Neutrophil (primary cell): ENCODE measurements at regions not wholly inside any gene's neighbourhood (a gene's known extent, or its start where the extent isn't known, plus 50 kb on each side); places are given as distances from the start of the nearest gene placed in this dataset.

Experiments used
- H3K27ac ChIP-seq: fragments of 200-600 bp; sonication (generic); 2 replicates; pipeline ENCODE4 v1.5.1; 2016; ENCODE audit warnings: mild to moderate bottlenecking, moderate library complexity
- H3K27me3 ChIP-seq: fragments of 200-600 bp; sonication (generic); 2 replicates; pipeline ENCODE4 v1.6.0; 2016; ENCODE audit warnings: mild to moderate bottlenecking
- H3K36me3 ChIP-seq: fragments of 200-600 bp; sonication (generic); 2 replicates; pipeline ENCODE4 v1.5.1; 2017
- H3K4me1 ChIP-seq, 2 experiments: fragments of 200-600 bp in 1 of 2; sonication (generic) in 1 of 2; 1 replicate in 1 of 2; 2 replicates in 1 of 2; pipeline versions ENCODE4 v1.5.1 to v1.6.1; 2013 to 2016; ENCODE audit warnings: low read depth in 1 of 2, low read length in 1 of 2, mild to moderate bottlenecking in 1 of 2, moderate library complexity in 1 of 2; ENCODE audit not compliant: control insufficient read depth in 1 of 2, insufficient read depth in 1 of 2
- H3K4me3 ChIP-seq, 2 experiments: fragments of 200-600 bp in 1 of 2; sonication (generic) in 1 of 2; 1 replicate in 1 of 2; 2 replicates in 1 of 2; pipeline ENCODE4 v1.5.1; 2013 to 2016; ENCODE audit warnings: low read depth in 1 of 2, low read length in 1 of 2, mild to moderate bottlenecking in 1 of 2, moderate library complexity in 1 of 2
- H3K9me3 ChIP-seq: fragments of 200-600 bp; sonication (generic); 2 replicates; pipeline ENCODE4 v1.5.1; 2016
- TF ChIP-seq, protein P1 (sequence below): fragments of 200-600 bp; sonication (generic); IDR thresholded peaks from 2 replicates; pipeline ENCODE4 v1.5.1; 2016; ENCODE audit warnings: antibody characterized with exemption

DNA sequence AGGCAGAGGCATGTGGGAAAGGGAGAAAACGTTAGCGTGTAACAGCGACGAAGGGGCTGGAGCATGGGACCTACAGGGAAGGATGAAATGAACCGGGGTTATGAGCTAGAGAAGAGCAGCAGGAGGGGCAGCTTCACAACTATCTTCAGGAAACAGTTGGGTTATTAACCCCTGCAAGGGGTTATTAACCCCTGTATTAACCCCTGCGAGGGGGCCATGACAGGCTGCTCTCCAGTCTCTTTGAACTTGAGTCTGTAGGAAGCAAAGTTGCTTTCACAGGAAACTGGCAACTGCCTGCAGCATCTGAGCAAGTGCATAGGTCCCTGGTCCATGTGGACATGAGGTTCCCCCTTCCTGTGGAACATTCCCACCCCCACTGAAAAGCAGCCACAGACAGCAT is 119.2 kb upstream of the CRHR1 start:
- Histone ChIP-seq H3K27ac (no peak overlapping the region), H3K4me3 (no peak overlapping the region), H3K36me3 (no peaks in the 10 kb centered on the region), H3K4me1 (no peaks in the 10 kb centered on the region), H3K27me3 (peaks cover 36% of the 10 kb centered on the region), H3K9me3 (no peaks in the 10 kb centered on the region)
- TF ChIP-seq, protein P1, sequence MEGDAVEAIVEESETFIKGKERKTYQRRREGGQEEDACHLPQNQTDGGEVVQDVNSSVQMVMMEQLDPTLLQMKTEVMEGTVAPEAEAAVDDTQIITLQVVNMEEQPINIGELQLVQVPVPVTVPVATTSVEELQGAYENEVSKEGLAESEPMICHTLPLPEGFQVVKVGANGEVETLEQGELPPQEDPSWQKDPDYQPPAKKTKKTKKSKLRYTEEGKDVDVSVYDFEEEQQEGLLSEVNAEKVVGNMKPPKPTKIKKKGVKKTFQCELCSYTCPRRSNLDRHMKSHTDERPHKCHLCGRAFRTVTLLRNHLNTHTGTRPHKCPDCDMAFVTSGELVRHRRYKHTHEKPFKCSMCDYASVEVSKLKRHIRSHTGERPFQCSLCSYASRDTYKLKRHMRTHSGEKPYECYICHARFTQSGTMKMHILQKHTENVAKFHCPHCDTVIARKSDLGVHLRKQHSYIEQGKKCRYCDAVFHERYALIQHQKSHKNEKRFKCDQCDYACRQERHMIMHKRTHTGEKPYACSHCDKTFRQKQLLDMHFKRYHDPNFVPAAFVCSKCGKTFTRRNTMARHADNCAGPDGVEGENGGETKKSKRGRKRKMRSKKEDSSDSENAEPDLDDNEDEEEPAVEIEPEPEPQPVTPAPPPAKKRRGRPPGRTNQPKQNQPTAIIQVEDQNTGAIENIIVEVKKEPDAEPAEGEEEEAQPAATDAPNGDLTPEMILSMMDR: no peak

DNA sequence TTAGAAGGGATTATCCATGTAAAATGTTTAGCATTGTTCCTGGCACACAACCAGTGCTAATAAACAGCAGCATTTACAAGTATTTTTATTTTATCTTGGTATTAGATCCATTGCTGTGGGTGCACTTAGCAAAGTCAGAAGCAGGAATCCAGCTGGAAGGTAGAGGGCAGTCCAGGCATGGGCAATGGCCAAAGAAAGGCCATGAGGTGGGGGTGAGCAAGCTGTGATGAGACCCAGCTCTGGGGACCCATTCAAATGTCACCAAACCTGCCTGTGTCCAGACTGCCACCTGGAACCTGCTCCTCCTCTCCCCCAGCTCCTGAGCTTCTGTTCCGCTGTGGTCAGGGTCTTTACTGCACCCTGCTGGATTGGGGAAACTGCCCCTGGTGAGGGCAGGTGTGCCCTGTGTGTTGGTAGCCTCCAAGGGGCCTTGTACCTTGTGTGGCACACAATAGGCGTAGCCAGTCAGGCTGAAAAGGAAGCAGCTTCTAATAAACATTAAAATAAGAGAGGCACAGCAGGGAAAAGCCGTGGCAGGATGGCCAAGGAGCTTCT is 118.0 kb upstream of the CRHR1 start:
- Histone ChIP-seq H3K4me1 (no peaks in the 10 kb centered on the region), H3K4me3 (no peak overlapping the region), H3K27ac (no peak overlapping the region), H3K27me3 (peaks cover 33% of the 10 kb centered on the region), H3K9me3 (no peaks in the 10 kb centered on the region), H3K36me3 (no peaks in the 10 kb centered on the region)
- TF ChIP-seq, protein P1: no peak

DNA sequence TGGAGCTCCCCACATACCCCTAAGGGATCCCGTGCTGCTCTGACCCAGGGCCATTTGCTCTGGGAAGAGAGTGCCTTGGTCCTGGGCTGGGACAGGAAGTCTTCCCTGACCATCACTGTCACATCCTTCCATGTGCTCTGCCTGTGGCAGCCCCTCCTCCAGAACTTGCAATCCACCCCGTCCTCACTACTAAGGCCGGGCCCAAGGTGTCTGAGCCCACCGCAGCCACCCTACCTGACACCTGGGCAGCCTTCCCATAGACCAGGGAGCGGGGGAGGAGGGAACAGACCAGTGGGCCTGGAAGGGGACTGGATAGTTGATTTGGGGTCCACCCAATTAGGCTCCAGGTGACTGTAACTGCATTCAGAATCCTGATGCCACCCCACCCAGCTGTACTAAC is 117.5 kb upstream of the CRHR1 start:
- H3K9me3 ChIP-seq: no peaks in the 10 kb centered on the region
- H3K27me3 ChIP-seq: peaks cover 28% of the 10 kb centered on the region
- TF ChIP-seq, protein P1: no peak
- no peak overlapping the region for H3K27ac ChIP-seq
- no peaks in the 10 kb centered on the region for H3K36me3 ChIP-seq
- no peaks in the 10 kb centered on the region for H3K4me1 ChIP-seq
- H3K4me3 ChIP-seq: no peak overlapping the region

DNA sequence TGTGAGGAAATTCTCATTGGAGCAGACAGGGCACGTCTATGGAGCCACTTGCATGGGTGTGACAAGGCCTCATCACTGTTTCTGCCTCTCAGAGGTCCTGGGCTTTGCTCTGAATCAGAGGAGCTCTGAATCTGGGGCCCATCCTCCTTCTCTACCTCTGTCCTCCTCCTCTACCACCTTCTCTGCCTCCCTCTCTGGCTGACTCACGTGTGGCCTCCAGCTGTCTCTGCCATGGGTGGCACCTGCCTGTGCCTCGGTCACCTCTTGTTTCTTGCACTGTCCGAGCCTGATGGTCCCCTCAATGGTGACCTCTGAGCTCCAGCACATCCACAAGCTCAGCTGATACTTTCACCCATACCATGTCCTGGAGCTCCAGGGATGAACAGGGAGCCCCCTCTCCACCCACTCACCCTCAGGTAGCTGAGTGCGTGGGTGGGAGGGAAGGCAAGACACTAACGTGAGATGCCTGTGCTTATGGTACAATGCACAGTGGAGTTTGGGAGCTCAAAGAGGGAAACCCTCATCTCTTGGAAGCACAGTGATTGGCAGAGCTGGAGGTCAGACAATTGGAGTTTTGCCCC is 116.4 kb upstream of the CRHR1 start:
- no peaks in the 10 kb centered on the region for H3K4me1 ChIP-seq
- H3K4me3 ChIP-seq: no peak overlapping the region
- no peak overlapping the region for H3K27ac ChIP-seq
- no peaks in the 10 kb centered on the region for H3K9me3 ChIP-seq
- TF ChIP-seq, protein P1: no peak
- H3K36me3 ChIP-seq: no peaks in the 10 kb centered on the region
- peaks cover 29% of the 10 kb centered on the region for H3K27me3 ChIP-seq

DNA sequence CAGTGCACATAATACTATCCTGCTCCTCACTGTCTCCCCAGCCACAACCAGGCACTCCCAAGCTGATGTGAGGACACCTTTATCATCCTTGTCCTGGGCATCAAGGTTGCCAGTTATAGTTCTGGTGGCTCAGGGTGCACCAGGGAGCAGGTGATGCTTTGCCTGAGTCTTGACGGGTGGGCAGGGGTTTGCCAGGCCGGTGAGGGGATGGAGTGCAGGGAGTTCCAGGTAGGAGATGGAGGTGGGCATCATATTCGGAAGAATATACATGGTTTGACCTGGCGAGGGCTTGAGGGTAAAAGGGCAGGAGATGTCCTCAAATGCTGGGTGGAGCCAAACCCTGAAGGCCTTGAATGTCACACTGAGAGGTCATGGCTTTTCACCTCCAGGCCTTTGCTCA is 115.8 kb upstream of the CRHR1 start:
- H3K36me3 ChIP-seq: no peaks in the 10 kb centered on the region
- no peaks in the 10 kb centered on the region for H3K9me3 ChIP-seq
- no peak overlapping the region for H3K4me3 ChIP-seq

More for the DNA sequence above, 115.8 kb upstream of the CRHR1 start:
- no peaks in the 10 kb centered on the region for H3K4me1 ChIP-seq
- no peak overlapping the region for H3K27ac ChIP-seq
- peaks cover 29% of the 10 kb centered on the region for H3K27me3 ChIP-seq
- TF ChIP-seq, protein P1: no peak
